Lower lobe of right lung (tissue), 2 donors: ENCODE measurements at regions not wholly inside any gene's neighbourhood (a gene's known extent, or its start where the extent isn't known, plus 50 kb on each side); places are given as distances from the start of the nearest gene placed in this dataset.

Experiments
- ATAC-seq, 2 donors: fragments of 200-7000 bp; cut with Tn5 transposase; one replicate each; pipeline ENCODE4 v1.9.1; 2020 to 2022; ENCODE audit warnings: mild to moderate bottlenecking in 2 of 2, moderate library complexity in 2 of 2
- DNase-seq: peaks from one replicate; pipeline ENCODE4 v3.0.0-alpha.2; 2020
- H3K27ac ChIP-seq: fragments of 200-600 bp; one replicate; pipeline ENCODE4 v1.8.0; 2022
- H3K27me3 ChIP-seq: fragments of 200-600 bp; one replicate; pipeline ENCODE4 v1.8.0; 2022; ENCODE audit warnings: low read depth
- H3K36me3 ChIP-seq: fragments of 200-600 bp; one replicate; pipeline ENCODE4 v1.8.0; 2022; ENCODE audit warnings: mild to moderate bottlenecking
- H3K4me1 ChIP-seq: fragments of 200-600 bp; one replicate; pipeline ENCODE4 v1.8.0; 2022
- H3K4me3 ChIP-seq: fragments of 200-600 bp; one replicate; pipeline ENCODE4 v1.8.0; 2022; ENCODE audit warnings: mild to moderate bottlenecking
- H3K9me3 ChIP-seq: fragments of 200-600 bp; one replicate; pipeline ENCODE4 v1.8.0; 2022
- intact Hi-C: fragments of 100-400 bp; cut with DNase I; formaldehyde crosslinking; loops from one replicate; pipeline ENCODE4 v1.11.0; 2022
- TF ChIP-seq, protein P1 (sequence below): fragments of 200-600 bp; IDR thresholded peaks from one replicate; pipeline ENCODE4 v1.8.0; 2022; ENCODE audit warnings: antibody characterized with exemption, mild to moderate bottlenecking
- donor health status: DM: no; HTN: yes; CAD: no; lungs with severe emphysema.

DNA sequence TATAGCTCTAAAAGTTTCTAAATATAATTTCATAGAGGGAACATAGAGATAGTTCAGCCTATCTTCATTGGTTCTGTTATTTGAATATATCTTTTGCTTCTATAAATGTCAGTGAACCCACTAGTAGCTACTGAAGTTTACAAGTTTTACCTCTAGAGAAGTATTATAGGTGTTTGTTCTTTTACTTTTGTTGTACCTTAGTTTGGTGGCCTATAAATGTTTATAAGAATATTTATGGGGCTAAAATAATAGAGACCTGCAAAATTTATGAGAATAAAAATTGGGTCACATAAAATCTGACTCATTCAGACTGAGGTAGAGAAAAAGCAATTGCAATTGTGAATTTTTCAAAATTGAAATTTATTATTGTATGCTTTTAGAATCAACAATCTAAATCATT is 162.6 kb downstream of the SERPINI1 start:
- TF ChIP-seq, protein P1, sequence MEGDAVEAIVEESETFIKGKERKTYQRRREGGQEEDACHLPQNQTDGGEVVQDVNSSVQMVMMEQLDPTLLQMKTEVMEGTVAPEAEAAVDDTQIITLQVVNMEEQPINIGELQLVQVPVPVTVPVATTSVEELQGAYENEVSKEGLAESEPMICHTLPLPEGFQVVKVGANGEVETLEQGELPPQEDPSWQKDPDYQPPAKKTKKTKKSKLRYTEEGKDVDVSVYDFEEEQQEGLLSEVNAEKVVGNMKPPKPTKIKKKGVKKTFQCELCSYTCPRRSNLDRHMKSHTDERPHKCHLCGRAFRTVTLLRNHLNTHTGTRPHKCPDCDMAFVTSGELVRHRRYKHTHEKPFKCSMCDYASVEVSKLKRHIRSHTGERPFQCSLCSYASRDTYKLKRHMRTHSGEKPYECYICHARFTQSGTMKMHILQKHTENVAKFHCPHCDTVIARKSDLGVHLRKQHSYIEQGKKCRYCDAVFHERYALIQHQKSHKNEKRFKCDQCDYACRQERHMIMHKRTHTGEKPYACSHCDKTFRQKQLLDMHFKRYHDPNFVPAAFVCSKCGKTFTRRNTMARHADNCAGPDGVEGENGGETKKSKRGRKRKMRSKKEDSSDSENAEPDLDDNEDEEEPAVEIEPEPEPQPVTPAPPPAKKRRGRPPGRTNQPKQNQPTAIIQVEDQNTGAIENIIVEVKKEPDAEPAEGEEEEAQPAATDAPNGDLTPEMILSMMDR: no peak
- H3K36me3 ChIP-seq: no peaks in the 10 kb centered on the region
- H3K27ac ChIP-seq: no peak overlapping the region
- no peaks in the 10 kb centered on the region for H3K27me3 ChIP-seq
- DNase-seq (no peak), ATAC-seq (no peak)
- intact Hi-C loops: no loop called here
- no peaks in the 10 kb centered on the region for H3K4me1 ChIP-seq
- no peaks in the 10 kb centered on the region for H3K9me3 ChIP-seq
- H3K4me3 ChIP-seq: no peak overlapping the region

DNA sequence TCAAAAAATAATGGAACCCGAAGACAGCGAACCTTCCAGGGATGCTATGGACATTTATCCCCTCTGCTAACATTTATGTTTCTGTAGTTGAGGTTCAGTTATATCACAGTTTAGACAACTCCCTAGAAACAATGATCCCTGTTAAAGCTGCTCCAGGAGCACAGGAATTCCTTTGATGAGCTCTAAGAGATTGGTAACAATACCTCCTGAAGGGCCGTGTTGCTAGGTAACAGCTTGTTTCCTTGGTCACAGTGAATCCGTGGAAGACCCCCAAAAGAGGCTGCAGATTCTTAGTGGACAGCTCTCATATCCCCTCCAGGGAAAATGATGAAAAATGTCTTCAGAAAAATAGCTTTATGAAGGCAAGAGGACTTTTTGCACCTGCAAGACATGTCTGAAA is 160.2 kb downstream of the SERPINI1 start:
- ATAC-seq (no peak), DNase-seq (no peak)
- Histone ChIP-seq H3K27ac (no peak overlapping the region), H3K4me3 (no peak overlapping the region), H3K27me3 (no peaks in the 10 kb centered on the region), H3K9me3 (no peaks in the 10 kb centered on the region), H3K36me3 (no peaks in the 10 kb centered on the region), H3K4me1 (no peaks in the 10 kb centered on the region)
- intact Hi-C loops: no loop called here
- TF ChIP-seq, protein P1: no peak

DNA sequence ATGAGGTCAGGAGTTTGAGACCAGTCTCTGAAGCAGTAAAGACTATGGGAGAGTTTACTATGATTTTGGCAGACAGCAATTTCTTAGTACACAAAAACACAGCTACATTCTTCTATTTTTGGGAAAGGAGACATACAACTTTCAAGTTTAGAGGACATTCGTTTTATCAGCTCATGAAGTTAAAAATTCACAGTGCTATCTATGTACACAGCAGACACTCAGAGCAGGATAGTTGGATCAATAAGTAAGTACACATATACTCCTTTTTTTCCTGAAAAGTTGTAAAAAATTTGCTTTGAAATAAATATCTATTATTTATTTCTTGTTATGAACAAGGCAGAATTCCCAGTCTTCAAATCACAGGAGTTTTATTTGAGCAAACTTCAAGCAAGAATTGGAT is 159.7 kb downstream of the SERPINI1 start:
- no peak overlapping the region for H3K27ac ChIP-seq
- H3K27me3 ChIP-seq: no peaks in the 10 kb centered on the region
- DNase-seq (no peak), ATAC-seq (no peak)
- H3K9me3 ChIP-seq: no peaks in the 10 kb centered on the region
- TF ChIP-seq, protein P1: no peak
- H3K4me3 ChIP-seq: no peak overlapping the region
- H3K4me1 ChIP-seq: no peaks in the 10 kb centered on the region
- H3K36me3 ChIP-seq: no peaks in the 10 kb centered on the region
- intact Hi-C loops: no loop called here

DNA sequence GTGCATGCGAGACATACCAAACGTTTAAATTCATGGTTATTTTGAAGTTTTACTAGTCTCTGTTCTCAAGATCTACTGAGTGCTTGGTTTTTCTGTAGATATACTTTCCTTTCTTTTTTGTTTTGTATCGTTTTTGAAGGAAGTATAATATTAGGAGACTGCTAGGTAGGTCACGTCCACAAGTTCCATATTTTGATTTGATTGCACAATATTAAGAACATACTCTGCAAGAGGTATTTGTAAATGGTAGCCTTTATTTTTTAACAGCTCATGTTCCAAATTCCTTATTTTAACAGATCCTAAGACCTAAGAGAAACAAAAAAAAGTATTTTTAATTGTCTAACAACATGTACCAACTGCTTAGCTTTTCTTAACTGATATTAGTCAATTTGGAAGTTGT is 156.7 kb downstream of the SERPINI1 start:
- ATAC-seq: no peak
- intact Hi-C loops: no loop called here
- H3K27ac ChIP-seq: no peak overlapping the region
- H3K4me3 ChIP-seq: no peak overlapping the region
- H3K27me3 ChIP-seq: no peaks in the 10 kb centered on the region
- no peaks in the 10 kb centered on the region for H3K4me1 ChIP-seq
- no peaks in the 10 kb centered on the region for H3K36me3 ChIP-seq
- no peaks in the 10 kb centered on the region for H3K9me3 ChIP-seq
- TF ChIP-seq, protein P1: no peak
- no peak for DNase-seq

DNA sequence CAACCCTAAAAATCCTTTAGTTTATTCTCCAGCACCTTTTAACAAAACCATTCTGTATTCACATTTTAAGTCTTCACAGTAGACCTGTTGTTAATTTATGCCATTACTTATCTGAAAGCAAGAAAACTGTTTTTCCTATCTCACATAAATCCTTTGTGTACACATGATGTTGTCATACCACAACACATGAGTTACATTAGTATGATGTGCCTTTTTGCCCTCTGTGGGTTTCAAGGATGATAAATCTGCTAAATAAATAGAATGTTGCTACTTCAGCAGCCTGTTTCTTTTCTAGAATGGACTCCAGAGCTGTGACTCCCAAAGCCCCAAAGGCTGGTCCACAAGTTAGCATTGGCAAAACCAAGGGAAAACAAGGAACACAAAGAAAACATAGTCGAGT is 151.6 kb downstream of the SERPINI1 start:
- intact Hi-C loops: no loop called here
- Histone ChIP-seq H3K4me1 (no peaks in the 10 kb centered on the region), H3K4me3 (no peak overlapping the region), H3K27ac (no peak overlapping the region), H3K36me3 (no peaks in the 10 kb centered on the region), H3K27me3 (no peaks in the 10 kb centered on the region), H3K9me3 (no peaks in the 10 kb centered on the region)
- no peak for ATAC-seq
- TF ChIP-seq, protein P1: no peak
- no peak for DNase-seq

DNA sequence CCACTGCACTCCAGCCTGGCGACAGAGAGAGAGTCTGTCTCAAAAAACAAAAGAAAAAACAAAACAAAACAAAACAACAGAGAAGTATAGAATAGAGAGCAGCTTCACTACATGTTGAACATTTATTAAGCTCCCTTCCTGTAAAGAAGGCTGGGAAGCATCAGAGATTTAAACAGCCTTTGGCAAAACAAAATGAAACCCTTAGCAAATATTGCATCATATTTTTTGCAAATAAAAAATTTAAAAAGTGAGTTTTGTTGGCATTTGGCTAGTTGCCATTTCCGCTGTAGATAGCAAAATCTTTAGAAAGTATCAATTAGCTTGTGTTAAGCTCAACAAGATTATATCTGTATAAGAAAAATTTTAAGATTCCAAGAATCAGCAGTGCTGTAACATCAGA is 151.2 kb downstream of the SERPINI1 start:
- DNase-seq (no peak), ATAC-seq (no peak)
- H3K9me3 ChIP-seq: no peaks in the 10 kb centered on the region
- intact Hi-C loops: no loop called here
- H3K27ac ChIP-seq: no peak overlapping the region
- no peaks in the 10 kb centered on the region for H3K27me3 ChIP-seq
- no peaks in the 10 kb centered on the region for H3K4me1 ChIP-seq
- H3K4me3 ChIP-seq: no peak overlapping the region
- TF ChIP-seq, protein P1: no peak
- H3K36me3 ChIP-seq: no peaks in the 10 kb centered on the region
